ENCODE measurements at regions not wholly inside any gene's neighbourhood (a gene's known extent, or its start where the extent isn't known, plus 50 kb on each side); places are given as distances from the start of the nearest gene placed in this dataset.
"Not testable (repeated sequence)": the region's sequence is repeated elsewhere in the genome, so short reads cannot be mapped to it uniquely, and the experiment has no call there.

DNA sequence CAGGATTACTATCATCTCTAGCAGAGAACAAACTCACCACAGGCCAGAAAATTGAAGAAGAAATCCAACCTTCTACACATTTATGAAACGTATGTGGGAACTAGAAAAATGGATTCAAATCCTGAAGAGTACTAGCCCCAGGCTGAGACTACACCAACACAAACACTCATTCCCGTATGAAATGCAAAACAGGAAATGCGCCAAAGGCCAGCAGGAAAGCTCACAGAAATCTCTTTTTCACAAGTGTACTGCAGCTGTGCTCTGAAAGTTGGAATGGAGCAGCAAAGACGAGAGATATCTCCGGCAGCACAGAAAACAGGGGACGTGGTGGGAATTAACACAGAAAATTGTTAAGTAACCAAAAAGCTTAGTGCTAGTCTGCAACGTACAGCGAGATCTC lies 913.5 kb downstream of the TDRD15 start:
- DNase-seq (ENCODE audit: extremely low read depth in 1 of 11, low read depth in 9 of 11, low spot score in 4 of 11), result no peak

DNA sequence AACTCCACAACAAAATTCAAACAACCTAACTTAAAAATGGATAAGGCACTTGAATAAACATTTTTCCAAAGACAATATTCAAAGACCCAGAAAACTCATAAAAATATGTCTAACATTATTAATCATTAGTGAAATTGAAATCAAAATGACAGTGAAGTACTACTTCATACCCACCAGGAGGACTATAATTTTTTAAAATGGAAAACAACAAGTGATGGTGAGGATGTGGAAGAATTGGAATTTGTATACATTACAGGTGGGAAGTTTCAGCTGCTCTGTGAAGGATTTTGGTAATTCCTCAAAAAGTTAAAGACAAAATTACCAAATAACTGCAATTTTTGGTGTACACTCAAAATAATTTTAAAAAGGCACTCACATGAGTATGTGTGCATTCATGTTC lies 920.0 kb downstream of the TDRD15 start:
- no peak for DNase-seq (ENCODE audit: extremely low read depth in 1 of 11, low read depth in 9 of 11, low spot score in 4 of 11)

DNA sequence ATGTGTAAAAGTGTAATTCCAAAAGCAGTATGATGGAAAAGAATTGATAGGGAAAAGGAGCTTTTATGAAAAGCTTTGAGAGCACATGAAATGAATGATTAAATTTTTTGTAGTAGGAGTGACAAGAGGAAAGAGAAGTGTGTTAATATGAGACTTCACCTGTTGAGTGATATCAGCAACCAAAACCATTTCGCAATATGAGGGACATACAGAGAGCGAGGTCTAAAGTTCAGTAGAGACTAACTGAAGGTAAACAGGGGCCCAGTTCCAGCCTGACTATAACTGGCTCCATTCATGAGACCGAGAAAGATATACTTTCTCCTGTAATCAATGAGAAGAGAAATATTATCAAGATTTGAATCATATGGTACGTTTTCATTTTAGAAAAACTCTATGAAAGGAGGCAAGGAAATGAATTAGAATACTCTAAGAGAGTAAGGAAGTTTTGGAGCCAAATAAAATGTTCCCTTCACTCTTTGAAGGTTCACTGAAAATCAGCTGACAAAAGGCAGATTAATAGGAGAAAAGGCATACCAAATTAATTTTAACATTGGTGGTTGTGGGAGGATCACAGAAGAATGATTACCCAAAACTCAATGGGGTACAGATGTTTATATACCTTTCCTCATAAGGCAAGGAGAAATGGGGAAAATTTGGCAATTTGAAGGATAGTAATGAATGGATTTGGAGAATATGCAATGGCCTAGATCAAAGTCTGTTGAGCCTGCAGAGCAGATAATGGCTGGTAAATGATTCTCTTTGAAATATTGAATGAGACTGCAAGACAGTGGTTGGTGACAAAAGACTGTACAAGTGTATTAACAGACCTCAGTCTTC lies 932.2 kb downstream of the TDRD15 start:
- DNase-seq (ENCODE audit: extremely low read depth in 1 of 11, low read depth in 9 of 11, low spot score in 4 of 11), result no peak

DNA sequence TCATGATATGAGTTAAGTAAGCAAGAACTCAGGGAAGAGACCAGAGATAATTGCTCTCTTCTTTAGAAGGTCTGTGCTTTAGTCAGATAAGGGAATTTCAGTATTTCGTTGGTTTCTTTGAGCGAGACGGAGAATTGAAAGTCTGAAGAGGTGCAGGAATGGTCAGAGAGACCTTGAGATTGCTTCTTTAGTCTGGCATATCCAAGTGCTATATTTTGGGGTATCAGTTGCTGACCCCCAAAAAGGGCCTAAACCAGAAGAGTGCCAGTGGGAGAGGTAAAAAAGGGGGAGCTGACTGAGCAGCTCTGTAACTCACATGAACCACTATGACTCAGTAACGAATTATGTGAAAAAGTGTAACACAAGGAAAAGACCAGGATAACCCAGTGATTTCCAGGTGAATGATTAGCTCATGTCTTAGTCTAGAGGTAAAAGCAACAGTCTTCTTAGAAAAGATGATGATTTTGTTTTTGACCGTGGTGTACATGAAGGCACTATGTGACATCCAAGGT lies 932.9 kb downstream of the TDRD15 start:
- DNase-seq (ENCODE audit: extremely low read depth in 1 of 11, low read depth in 9 of 11, low spot score in 4 of 11), result no peak

DNA sequence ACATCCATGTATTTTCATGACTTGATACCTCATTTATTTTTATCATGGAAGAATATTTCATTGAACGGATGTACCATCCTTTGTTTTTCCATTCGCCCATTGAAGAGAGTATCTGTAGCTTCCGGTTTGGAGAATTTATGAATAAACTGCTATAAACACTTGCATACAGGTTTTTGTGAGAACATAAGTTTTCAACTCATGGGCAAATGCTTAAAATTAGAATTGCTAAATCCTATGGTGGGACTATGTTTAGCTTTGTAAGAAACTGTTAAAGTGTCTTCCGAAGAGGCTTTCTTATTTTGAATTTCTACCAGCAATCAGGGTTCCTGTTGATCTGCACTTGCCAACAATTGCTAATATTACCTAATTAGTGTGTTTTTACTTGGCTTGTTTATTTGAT lies 938.9 kb downstream of the TDRD15 start:
- DNase-seq (ENCODE audit: extremely low read depth in 1 of 11, low read depth in 9 of 11, low spot score in 4 of 11), result no peak

DNA sequence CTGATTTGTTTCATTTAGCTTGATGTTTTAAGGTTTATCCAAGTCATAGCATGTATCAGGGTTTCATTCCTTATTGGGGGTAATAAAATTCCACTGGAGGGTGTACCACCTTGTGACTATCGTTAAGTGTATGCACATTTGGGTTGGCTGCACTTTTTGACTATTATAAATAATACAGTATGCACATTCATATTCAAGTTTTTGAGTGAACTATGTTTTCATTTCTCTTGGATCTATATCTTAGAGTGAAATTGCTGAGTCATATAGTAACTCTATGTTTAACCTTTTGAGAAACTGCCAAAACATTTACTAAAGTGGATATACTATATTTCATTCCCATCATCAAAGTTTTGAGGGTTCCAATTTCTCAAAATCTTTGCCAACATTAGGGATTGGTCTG lies 952.7 kb downstream of the TDRD15 start:
- DNase-seq (ENCODE audit: extremely low read depth in 1 of 11, low read depth in 9 of 11, low spot score in 4 of 11), result no peak

DNA sequence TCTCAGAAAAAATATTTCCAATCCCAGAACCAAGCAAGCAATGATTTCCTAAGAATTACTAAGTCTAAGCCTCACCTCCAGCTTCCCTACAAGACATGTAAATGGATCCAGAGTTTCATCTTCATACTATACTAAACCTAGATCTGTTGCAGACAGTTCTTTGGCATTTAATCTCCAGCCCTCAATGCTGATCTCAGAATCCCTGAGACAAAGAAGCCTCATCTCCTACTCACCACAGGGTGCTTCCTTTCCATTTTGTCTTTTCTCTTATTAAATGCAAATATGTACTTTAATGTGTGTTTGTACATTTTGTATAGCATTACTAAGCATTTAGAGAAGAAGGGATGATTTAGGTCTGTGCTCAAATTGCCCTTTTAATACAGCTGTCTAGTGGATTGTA lies 954.9 kb downstream of the TDRD15 start:
- no peak for DNase-seq (ENCODE audit: extremely low read depth in 1 of 11, low read depth in 9 of 11, low spot score in 4 of 11)

DNA sequence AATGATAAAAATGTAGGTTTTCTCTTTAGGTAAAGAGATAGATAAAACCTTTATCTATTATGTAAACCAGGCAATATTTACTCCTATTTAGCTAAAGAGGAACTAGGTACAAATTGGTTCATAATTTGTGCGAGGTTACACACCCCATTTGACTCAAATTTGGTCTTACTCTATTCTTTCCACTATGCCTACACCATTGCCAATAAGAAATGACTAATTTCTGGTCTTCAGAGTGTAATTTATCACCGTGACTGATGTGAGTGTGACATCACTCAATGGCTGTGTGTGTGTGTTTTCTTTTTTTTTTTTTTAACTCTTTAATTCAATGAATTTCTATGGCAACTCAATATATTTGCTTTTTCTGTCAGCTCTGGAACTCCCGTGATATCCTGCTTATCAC lies 955.8 kb downstream of the TDRD15 start:
- no peak for DNase-seq (ENCODE audit: extremely low read depth in 1 of 11, low read depth in 9 of 11, low spot score in 4 of 11)

DNA sequence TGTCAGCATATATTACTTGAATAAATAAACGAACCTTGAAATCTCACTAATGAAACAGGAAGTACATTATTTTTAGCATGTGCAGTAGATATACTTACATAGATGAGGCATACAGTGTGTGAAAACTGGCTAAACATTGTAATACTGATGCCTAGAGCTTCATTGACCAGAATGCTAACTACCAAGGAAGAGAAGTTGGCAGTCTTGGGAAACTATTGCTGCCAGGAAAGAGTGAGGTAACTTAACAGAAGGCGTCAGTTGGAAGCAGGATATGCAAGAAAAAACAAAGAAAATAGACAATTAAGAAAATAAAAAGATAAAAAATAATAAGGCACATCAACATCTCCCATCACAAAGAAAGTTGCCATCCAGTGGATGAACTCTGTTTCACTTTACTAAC lies 963.0 kb downstream of the TDRD15 start:
- DNase-seq (ENCODE audit: extremely low read depth in 1 of 11, low read depth in 9 of 11, low spot score in 4 of 11), result no peak

DNA sequence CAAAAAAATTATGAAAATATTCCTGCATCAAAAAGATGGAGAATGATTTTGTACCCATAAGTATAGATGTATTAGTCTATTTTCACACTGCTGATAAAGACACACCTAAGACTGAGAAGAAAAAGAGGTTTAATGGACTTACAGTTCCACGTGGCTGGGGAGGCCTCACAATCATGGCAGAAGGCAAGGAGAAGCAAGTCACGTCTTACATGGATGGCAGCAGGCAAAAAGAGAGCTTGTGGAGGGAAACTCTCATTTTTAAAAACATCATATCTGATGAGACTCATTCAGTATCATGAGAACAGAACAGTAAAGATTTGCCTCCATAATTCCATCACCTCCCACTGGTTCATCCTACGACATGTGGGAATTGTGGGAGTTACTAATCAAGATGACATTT lies 979.8 kb downstream of the TDRD15 start:
- DNase-seq (ENCODE audit: extremely low read depth in 1 of 11, low read depth in 9 of 11, low spot score in 4 of 11), result not testable (repeated sequence)

DNA sequence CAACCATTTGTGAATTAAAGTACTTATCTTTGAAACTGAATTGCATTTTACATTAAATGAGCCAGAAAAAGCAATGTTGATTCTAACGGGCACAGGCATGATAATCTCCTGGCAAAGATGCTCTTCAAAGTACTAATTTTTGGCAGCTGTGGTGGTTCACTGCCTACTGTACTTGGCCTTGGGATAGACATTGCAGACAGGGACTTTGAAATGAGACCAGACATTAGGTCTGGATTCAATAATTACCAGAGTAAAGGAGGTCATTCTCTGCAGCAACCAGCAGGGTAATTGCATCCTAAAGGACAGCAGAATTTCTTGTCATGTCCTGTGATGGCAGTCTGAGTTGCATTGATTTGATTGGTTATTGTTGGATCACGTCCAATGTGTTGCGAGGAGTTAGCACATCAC lies 986.5 kb downstream of the TDRD15 start:
- peak in 1 of 11 donors; percentile 5 for DNase-seq (ENCODE audit: extremely low read depth in 1 of 11, low read depth in 9 of 11, low spot score in 4 of 11)

DNA sequence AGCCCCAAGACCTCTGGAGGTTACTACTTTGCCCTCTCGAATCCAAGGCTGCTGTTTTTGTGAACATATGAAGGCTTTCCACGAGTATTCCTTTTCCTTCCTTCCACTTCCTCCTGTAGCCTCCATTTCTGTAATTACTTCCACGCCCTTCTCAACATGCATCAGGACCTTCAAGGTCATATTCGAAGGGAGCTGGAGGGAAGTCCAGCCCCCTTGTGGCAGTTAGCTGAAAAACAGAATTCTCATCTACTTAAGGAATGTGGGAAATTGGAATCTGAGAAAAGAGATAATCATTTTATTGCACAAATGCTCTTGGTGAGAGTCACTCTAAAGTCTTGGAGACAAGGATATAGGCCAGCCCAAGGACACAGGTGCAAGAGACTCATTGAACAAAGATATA lies 1000.2 kb downstream of the TDRD15 start:
- no peak for DNase-seq (ENCODE audit: extremely low read depth in 1 of 11, low read depth in 9 of 11, low spot score in 4 of 11)

DNA sequence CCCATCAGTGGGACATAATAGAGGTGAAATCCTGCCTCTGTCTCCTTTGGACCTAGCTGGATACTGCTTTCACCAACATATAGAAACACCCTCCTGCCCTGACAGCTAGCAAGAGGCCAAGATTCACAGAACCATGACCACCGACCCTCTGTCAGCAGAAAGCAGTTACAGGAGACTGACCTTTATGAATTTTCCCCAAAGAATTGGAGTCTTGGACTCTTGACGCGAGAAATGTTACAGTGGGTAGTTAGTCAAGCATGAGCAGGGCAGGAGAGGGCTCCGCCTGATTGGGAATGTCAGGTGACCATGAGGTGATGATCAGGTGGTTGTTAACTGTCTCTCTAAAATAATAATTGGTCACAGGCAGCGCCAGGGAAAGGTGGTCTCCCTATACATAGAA lies 1002.3 kb downstream of the TDRD15 start:
- DNase-seq (ENCODE audit: extremely low read depth in 1 of 11, low read depth in 9 of 11, low spot score in 4 of 11), result peak in 3 of 11 donors; percentile 12 to 56 (median 39)

DNA sequence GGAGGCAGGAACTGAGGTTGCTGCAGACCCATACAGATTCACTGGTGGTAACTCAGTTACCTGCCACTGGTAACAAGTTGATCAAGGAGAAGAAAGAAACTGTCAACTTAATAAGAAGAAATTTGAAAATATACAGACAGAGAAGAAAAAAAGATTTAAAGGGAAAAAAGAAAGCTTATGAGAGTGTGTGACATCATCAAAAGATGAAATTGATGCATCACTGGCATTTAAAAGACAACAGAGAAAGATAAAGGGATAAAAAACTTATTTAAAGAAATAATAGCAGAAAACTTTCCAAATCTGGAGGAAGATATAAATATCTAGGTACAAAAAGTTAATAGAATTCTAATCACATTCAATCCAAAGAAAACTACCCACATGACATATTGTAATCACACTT lies 1003.2 kb downstream of the TDRD15 start:
- DNase-seq (ENCODE audit: extremely low read depth in 1 of 11, low read depth in 9 of 11, low spot score in 4 of 11), result no peak

DNA sequence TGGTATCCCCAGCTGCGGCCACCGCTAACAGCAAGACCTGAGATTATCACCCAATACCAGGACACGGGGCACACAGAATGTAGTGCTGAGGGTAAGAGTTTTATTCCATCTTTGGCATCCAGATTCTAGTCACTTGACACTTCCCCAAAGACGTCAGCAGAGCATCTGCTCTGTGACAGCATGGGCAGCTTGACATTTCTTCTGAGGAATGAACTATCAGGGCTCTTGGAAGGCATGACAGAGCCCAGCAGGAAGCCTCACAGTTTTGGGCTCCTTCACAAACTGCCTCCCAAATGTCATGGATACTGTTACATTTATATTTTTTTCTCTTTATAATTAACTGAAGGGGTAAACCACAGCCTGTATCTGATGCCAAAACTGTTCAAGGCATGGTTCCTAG lies 1010.7 kb downstream of the TDRD15 start:
- no peak for DNase-seq (ENCODE audit: extremely low read depth in 1 of 11, low read depth in 9 of 11, low spot score in 4 of 11)

DNA sequence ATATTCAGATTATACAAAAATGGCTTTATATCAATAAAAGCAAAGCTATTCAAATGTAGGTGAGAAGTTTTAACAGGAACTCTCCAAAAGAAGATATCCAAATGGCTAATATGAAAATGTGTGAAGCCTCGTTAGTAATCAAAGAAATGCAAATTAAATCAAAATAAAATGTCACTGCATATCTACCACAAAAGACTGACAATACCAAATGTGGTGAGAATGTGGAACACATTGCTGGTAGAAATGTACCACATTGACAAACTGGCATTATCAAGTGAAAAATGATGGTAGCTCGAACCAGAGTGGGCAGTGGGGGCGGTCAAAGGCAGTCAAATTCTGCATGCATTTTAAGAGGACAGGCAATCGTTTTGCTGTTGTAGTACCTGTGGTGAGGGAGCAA lies 1012.7 kb downstream of the TDRD15 start:
- no peak for DNase-seq (ENCODE audit: extremely low read depth in 1 of 11, low read depth in 9 of 11, low spot score in 4 of 11)

DNA sequence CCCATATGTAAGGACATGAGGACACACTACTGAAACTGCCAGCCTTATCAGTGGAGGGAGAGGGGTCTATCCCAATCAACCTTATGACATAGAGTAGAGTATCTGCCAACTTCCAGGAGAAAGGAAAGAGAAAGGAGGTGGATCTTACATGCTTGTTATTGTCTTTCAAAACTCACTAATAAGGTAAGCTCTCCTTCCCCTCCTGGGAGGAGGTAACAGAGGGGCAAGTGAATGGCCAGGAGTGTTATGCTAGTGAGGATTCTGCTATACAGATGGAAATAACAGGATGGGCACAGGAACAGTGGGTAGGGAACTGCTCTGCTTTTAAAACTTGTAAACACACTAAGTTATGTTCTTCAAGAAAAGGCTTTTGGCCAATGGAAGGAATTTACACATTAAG lies 1020.1 kb downstream of the TDRD15 start:
- DNase-seq (ENCODE audit: extremely low read depth in 1 of 11, low read depth in 9 of 11, low spot score in 4 of 11), result no peak

DNA sequence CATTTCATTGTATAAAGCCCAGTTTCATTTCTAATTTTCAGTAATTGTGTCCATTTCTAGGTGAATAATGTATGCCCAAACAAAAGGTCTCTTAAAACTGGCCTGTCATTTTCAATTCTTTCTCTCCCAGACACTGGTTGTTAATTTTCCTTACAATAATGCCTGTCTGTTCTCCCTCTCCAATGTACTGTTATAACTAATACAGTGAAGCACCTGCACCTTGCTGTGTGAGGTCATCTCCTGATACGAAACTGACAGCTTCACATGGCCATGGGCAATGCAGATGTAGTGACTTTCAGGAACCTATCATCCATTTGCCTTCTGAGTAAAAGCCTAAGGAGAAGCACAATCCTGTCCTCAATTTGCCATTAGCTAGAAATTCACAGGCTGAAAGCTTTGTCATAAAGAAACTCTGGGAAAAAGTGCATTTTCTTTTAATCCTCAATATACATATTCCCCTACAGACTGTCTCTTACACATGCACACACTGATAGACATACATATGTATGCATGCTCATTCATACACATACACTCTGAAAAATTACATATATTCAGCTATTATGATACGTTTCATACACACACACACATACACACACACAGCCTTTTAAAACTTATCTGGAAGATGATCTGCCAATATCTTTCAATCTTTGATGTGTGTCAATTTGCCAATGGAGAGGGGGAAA lies 1030.3 kb downstream of the TDRD15 start:
- DNase-seq (ENCODE audit: extremely low read depth in 1 of 11, low read depth in 9 of 11, low spot score in 4 of 11), result no peak

DNA sequence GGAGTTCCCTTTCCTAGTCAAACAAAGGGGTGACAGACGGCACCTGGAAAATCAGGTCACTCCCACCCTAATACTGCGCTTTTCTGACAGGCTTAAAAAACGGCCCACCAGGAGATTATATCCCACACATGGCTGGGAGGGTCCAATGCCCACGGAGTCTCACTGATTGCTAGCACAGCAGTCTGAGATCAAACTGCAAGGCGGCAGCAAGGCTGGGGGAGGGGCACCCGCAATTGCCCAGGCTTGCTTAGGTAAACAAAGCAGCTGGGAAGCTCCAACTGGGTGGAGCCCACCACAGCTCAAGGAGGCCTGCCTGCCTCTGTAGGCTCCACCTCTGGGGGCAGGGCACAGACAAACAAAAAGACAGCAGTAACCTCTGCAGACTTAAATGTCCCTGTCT lies 1032.9 kb downstream of the TDRD15 start:
- DNase-seq (ENCODE audit: extremely low read depth in 1 of 11, low read depth in 9 of 11, low spot score in 4 of 11), result not testable (repeated sequence)

DNA sequence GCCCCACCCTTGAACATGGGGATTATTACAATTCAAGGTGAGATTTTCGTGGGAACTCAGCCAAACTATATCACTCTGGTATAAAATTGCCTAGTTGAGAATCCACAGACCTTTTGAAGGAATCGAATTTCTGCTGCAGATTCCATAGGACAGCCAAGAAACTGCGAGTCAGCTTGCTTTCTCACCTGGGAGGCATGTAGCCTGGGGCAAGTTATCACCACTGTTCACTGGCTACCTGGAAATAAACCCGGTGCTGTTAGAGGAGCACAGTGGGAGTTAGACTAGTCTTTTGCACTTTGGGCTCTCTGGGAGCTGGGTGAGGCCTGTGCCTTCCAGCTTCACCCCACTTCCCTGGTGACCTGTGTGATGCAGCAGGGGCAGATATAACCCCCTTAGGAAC lies 1043.5 kb downstream of the TDRD15 start:
- no peak for DNase-seq (ENCODE audit: extremely low read depth in 1 of 11, low read depth in 9 of 11, low spot score in 4 of 11)

DNA sequence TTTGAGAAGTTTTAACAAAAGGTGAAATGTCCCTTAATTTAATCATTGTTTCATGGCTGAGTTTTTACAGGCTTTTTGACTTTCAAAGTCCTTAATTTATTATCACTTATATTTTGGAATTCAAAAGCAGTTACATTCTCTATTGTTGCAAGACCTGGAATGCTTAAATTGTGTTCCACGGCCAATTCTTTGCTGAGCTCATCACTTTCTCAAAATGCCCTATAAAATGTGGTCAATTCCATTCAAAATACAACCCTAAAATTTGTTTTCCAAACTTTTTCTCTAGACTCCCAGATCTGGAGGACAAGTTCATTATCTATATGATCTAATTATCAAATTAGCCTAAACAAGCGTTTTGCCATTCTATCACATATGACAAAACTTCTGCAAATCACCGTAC lies 1051.2 kb downstream of the TDRD15 start:
- DNase-seq (ENCODE audit: extremely low read depth in 1 of 11, low read depth in 9 of 11, low spot score in 4 of 11), result no peak
